HG02759 (cell line): ENCODE measurements at regions not wholly inside any gene's neighbourhood (a gene's known extent, or its start where the extent isn't known, plus 50 kb on each side); places are given as distances from the start of the nearest gene placed in this dataset.
A peak's percentile ranks its signal among the peaks of the same experiment; 100 is the strongest.

ENCODE experiments used
- ATAC-seq: cut with Tn5 transposase; IDR thresholded peaks from one replicate; pipeline ENCODE4 v1.9.1; 2021; ENCODE audit warnings: mild to moderate bottlenecking, moderate library complexity; ENCODE audit not compliant: unreplicated experiment

- no peak for ATAC-seq
Measured at GRCh38 chr18:71025505-71026225, 736.8 kb downstream of the SOCS6 start.

GRCh38 chr18:71022389-71022788 lies 733.5 kb downstream of the SOCS6 start:
- no peak for ATAC-seq

GRCh38 chr18:71021030-71021362 lies 732.2 kb downstream of the SOCS6 start:
- ATAC-seq, result no peak

- no peak for ATAC-seq
Measured at GRCh38 chr18:71020342-71021029, 731.6 kb downstream of the SOCS6 start.

- no peak for ATAC-seq
Measured at GRCh38 chr18:71018816-71019215, 730.0 kb downstream of the SOCS6 start.

GRCh38 chr18:71012789-71013188 lies 723.9 kb downstream of the SOCS6 start:
- no peak for ATAC-seq

- peak; percentile 75 for ATAC-seq
Measured at GRCh38 chr18:71011389-71011788, 722.5 kb downstream of the SOCS6 start.

- ATAC-seq, result no peak
Measured at GRCh38 chr18:71008257-71008656, 719.4 kb downstream of the SOCS6 start.

GRCh38 chr18:71001597-71001996 lies 712.8 kb downstream of the SOCS6 start:
- ATAC-seq, result no peak

GRCh38 chr18:70998490-70998889 lies 709.6 kb downstream of the SOCS6 start:
- ATAC-seq, result no peak

- no peak for ATAC-seq
Measured at GRCh38 chr18:70994116-70994515, 705.3 kb downstream of the SOCS6 start.

- no peak for ATAC-seq
Measured at GRCh38 chr18:70991577-70991976, 702.7 kb downstream of the SOCS6 start.

- no peak for ATAC-seq
Measured at GRCh38 chr18:70985948-70986347, 697.1 kb downstream of the SOCS6 start.

- no peak for ATAC-seq
Measured at GRCh38 chr18:70982292-70982691, 693.4 kb downstream of the SOCS6 start.

GRCh38 chr18:70981400-70982140 lies 692.7 kb downstream of the SOCS6 start:
- ATAC-seq, result no peak

GRCh38 chr18:70973626-70974025 lies 684.8 kb downstream of the SOCS6 start:
- ATAC-seq, result no peak

GRCh38 chr18:70966419-70966818 lies 677.6 kb downstream of the SOCS6 start:
- no peak for ATAC-seq

GRCh38 chr18:70961939-70962338 lies 673.1 kb downstream of the SOCS6 start:
- no peak for ATAC-seq

- no peak for ATAC-seq
Measured at GRCh38 chr18:70956554-70956953, 667.7 kb downstream of the SOCS6 start.

- no peak for ATAC-seq
Measured at GRCh38 chr18:70936160-70936559, 647.3 kb downstream of the SOCS6 start.

- peak; percentile 57 for ATAC-seq
Measured at GRCh38 chr18:70931942-70932814, 643.3 kb downstream of the SOCS6 start.
